ENCODE measurements at regions not wholly inside any gene's neighbourhood (a gene's known extent, or its start where the extent isn't known, plus 50 kb on each side); places are given as distances from the start of the nearest gene placed in this dataset.

- no peak for TF ChIP-seq GATA2 (IDR thresholded peaks at IDR 0.05; ENCODE audit: low read depth, low read length)
- TF ChIP-seq GATA3 (IDR thresholded peaks at IDR 0.05; ENCODE audit: low read depth, low read length): no peak
Measured at GRCh38 chr22:49193348-49193747, 634.3 kb downstream of the BRD1 start.

- TF ChIP-seq GATA3 (IDR thresholded peaks at IDR 0.05; ENCODE audit: low read depth, low read length) (no peak), GATA2 (IDR thresholded peaks at IDR 0.05; ENCODE audit: low read depth, low read length) (no peak)
Measured at GRCh38 chr22:49192857-49193250, 634.8 kb downstream of the BRD1 start.

GRCh38 chr22:49192180-49192856 is 635.4 kb downstream of the BRD1 start:
- no peak for TF ChIP-seq GATA3 (IDR thresholded peaks at IDR 0.05; ENCODE audit: low read depth, low read length)
- TF ChIP-seq GATA2 (IDR thresholded peaks at IDR 0.05; ENCODE audit: low read depth, low read length): no peak

- TF ChIP-seq GATA2 (IDR thresholded peaks at IDR 0.05; ENCODE audit: low read depth, low read length) (no peak), GATA3 (IDR thresholded peaks at IDR 0.05; ENCODE audit: low read depth, low read length) (no peak)
Measured at GRCh38 chr22:49191506-49191980, 636.1 kb downstream of the BRD1 start.

GRCh38 chr22:49190816-49191505 is 636.7 kb downstream of the BRD1 start:
- TF ChIP-seq GATA3 (IDR thresholded peaks at IDR 0.05; ENCODE audit: low read depth, low read length): no peak
- no peak for TF ChIP-seq GATA2 (IDR thresholded peaks at IDR 0.05; ENCODE audit: low read depth, low read length)

GRCh38 chr22:49189871-49190270 is 637.8 kb downstream of the BRD1 start:
- TF ChIP-seq GATA3 (IDR thresholded peaks at IDR 0.05; ENCODE audit: low read depth, low read length): no peak

- no peak for TF ChIP-seq GATA2 (IDR thresholded peaks at IDR 0.05; ENCODE audit: low read depth, low read length)
Measured at GRCh38 chr22:49188591-49188990, 639.1 kb downstream of the BRD1 start.

- TF ChIP-seq GATA3 (IDR thresholded peaks at IDR 0.05; ENCODE audit: low read depth, low read length) (no peak), GATA2 (IDR thresholded peaks at IDR 0.05; ENCODE audit: low read depth, low read length) (no peak)
Measured at GRCh38 chr22:49188091-49188490, 639.6 kb downstream of the BRD1 start.

- TF ChIP-seq GATA3 (IDR thresholded peaks at IDR 0.05; ENCODE audit: low read depth, low read length): no peak
- TF ChIP-seq GATA2 (IDR thresholded peaks at IDR 0.05; ENCODE audit: low read depth, low read length): no peak
Measured at GRCh38 chr22:49186762-49187161, 640.9 kb downstream of the BRD1 start.

- TF ChIP-seq GATA2 (IDR thresholded peaks at IDR 0.05; ENCODE audit: low read depth, low read length): no peak
- no peak for TF ChIP-seq GATA3 (IDR thresholded peaks at IDR 0.05; ENCODE audit: low read depth, low read length)
Measured at GRCh38 chr22:49186293-49186692, 641.4 kb downstream of the BRD1 start.

- TF ChIP-seq GATA3 (IDR thresholded peaks at IDR 0.05; ENCODE audit: low read depth, low read length) (no peak), GATA2 (IDR thresholded peaks at IDR 0.05; ENCODE audit: low read depth, low read length) (no peak)
Measured at GRCh38 chr22:49185312-49185969, 642.2 kb downstream of the BRD1 start.

- TF ChIP-seq GATA2 (IDR thresholded peaks at IDR 0.05; ENCODE audit: low read depth, low read length) (no peak), GATA3 (IDR thresholded peaks at IDR 0.05; ENCODE audit: low read depth, low read length) (no peak)
Measured at GRCh38 chr22:49184736-49185135, 642.9 kb downstream of the BRD1 start.

GRCh38 chr22:49183826-49184216 is 643.9 kb downstream of the BRD1 start:
- no peak for TF ChIP-seq GATA2 (IDR thresholded peaks at IDR 0.05; ENCODE audit: low read depth, low read length)
- no peak for TF ChIP-seq GATA3 (IDR thresholded peaks at IDR 0.05; ENCODE audit: low read depth, low read length)

GRCh38 chr22:49183208-49183825 is 644.4 kb downstream of the BRD1 start:
- TF ChIP-seq GATA2 (IDR thresholded peaks at IDR 0.05; ENCODE audit: low read depth, low read length) (no peak), GATA3 (IDR thresholded peaks at IDR 0.05; ENCODE audit: low read depth, low read length) (no peak)
